ENCODE measurements at regions not wholly inside any gene's neighbourhood (a gene's known extent, or its start where the extent isn't known, plus 50 kb on each side); places are given as distances from the start of the nearest gene placed in this dataset.
A peak's percentile ranks its signal among the peaks of the same experiment; 100 is the strongest.

- Histone ChIP-seq H3K4me1 (ENCODE audit: control insufficient read depth in 1 of 2, insufficient read depth in 2 of 2, low read length in 2 of 2) (no peaks in the 10 kb centered on the region), H3K4me3 (ENCODE audit: low read length in 2 of 2) (no peak overlapping the region), H3K27me3 (ENCODE audit: control insufficient read depth in 1 of 2, insufficient read depth in 2 of 2, low read length in 1 of 2) (no peaks in the 10 kb centered on the region), H3K27ac (ENCODE audit: low read depth in 1 of 2, low read length in 2 of 2) (no peak overlapping the region), H3K9me3 (ENCODE audit: control insufficient read depth, low read length) (no peaks in the 10 kb centered on the region), H3K36me3 (ENCODE audit: control insufficient read depth in 1 of 2, insufficient read depth in 2 of 2, low read length in 1 of 2) (no peaks in the 10 kb centered on the region)
- 41 to 45% methylated on average over 2 of the region's 2 CpGs for WGBS, 2 donors
- DNase-seq (no peak), ATAC-seq (ENCODE audit: low FRiP score) (no peak)
- intact Hi-C loops (cut with DNase I) = no loop called here
These were observed 371.7 kb upstream of the KITLG start for GRCh38 chr12:88951860-88952561.

GRCh38 chr12:88951177-88951576 lies 370.9 kb upstream of the KITLG start:
- no peaks in the 10 kb centered on the region for H3K36me3 ChIP-seq (ENCODE audit: control insufficient read depth in 1 of 2, insufficient read depth in 2 of 2, low read length in 1 of 2)
- intact Hi-C loops (cut with DNase I) = no loop called here
- H3K4me1 ChIP-seq (ENCODE audit: control insufficient read depth in 1 of 2, insufficient read depth in 2 of 2, low read length in 2 of 2) = no peaks in the 10 kb centered on the region
- DNase-seq = no peak
- no peak for ATAC-seq (ENCODE audit: low FRiP score)
- H3K27me3 ChIP-seq (ENCODE audit: control insufficient read depth in 1 of 2, insufficient read depth in 2 of 2, low read length in 1 of 2) = no peaks in the 10 kb centered on the region
- no peaks in the 10 kb centered on the region for H3K9me3 ChIP-seq (ENCODE audit: control insufficient read depth, low read length)
- H3K27ac ChIP-seq (ENCODE audit: low read depth in 1 of 2, low read length in 2 of 2) = no peak overlapping the region
- H3K4me3 ChIP-seq (ENCODE audit: low read length in 2 of 2) = no peak overlapping the region
- 69 to 74% methylated on average over 2 of the region's 2 CpGs for WGBS, 2 donors

- DNase-seq (no peak), ATAC-seq (ENCODE audit: low FRiP score) (no peak)
- no peaks in the 10 kb centered on the region for H3K4me1 ChIP-seq (ENCODE audit: control insufficient read depth in 1 of 2, insufficient read depth in 2 of 2, low read length in 2 of 2)
- H3K27ac ChIP-seq (ENCODE audit: low read depth in 1 of 2, low read length in 2 of 2) = no peak overlapping the region
- intact Hi-C loops (cut with DNase I) = no loop called here
- WGBS, 2 donors = 73 to 79% methylated on average over 3 of the region's 3 CpGs
- H3K27me3 ChIP-seq (ENCODE audit: control insufficient read depth in 1 of 2, insufficient read depth in 2 of 2, low read length in 1 of 2) = no peaks in the 10 kb centered on the region
- H3K9me3 ChIP-seq (ENCODE audit: control insufficient read depth, low read length) = no peaks in the 10 kb centered on the region
- H3K4me3 ChIP-seq (ENCODE audit: low read length in 2 of 2) = no peak overlapping the region
- no peaks in the 10 kb centered on the region for H3K36me3 ChIP-seq (ENCODE audit: control insufficient read depth in 1 of 2, insufficient read depth in 2 of 2, low read length in 1 of 2)
These were observed 367.3 kb upstream of the KITLG start for GRCh38 chr12:88947486-88948043.

DNA sequence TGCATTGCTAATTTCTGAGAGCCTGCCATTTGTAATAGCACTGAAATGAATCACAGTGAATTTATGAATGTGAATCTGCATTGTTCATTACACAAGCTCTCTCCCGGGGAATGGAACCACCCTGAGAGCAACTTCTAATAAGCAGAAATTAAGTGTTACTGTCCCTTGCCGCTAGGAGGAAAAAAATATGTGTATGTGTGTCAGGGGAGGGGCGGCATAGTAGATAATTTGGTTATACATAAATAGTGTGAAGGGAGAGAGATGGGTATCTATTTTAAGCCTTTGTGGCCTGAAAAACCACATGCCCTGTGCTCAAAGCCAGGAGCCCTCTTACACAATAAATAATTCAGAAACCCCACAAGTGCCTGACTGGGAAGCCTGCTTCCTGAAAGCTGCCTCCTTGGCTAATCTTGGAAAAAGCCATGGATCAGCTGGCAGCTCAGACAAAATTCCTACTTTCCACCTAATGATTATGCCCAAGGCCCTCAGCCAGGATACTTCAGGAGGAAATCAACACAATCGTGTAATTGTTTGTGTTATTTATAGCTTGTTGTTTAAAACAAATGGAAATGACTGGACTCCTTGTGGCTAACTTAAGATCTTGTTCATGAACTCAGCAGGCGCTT lies 366.2 kb upstream of the KITLG start:
- H3K27me3 ChIP-seq (ENCODE audit: control insufficient read depth in 1 of 2, insufficient read depth in 2 of 2, low read length in 1 of 2) = no peaks in the 10 kb centered on the region
- WGBS, 2 donors = 53 to 66% methylated on average over 5 of the region's 5 CpGs
- intact Hi-C loops (cut with DNase I) = no loop called here
- no peaks in the 10 kb centered on the region for H3K9me3 ChIP-seq (ENCODE audit: control insufficient read depth, low read length)
- no peak overlapping the region for H3K4me3 ChIP-seq (ENCODE audit: low read length in 2 of 2)
- DNase-seq (no peak), ATAC-seq (ENCODE audit: low FRiP score) (peak; percentile 50)
- H3K36me3 ChIP-seq (ENCODE audit: control insufficient read depth in 1 of 2, insufficient read depth in 2 of 2, low read length in 1 of 2) = no peaks in the 10 kb centered on the region
- H3K4me1 ChIP-seq (ENCODE audit: control insufficient read depth in 1 of 2, insufficient read depth in 2 of 2, low read length in 2 of 2) = no peaks in the 10 kb centered on the region
- no peak overlapping the region for H3K27ac ChIP-seq (ENCODE audit: low read depth in 1 of 2, low read length in 2 of 2)

DNA sequence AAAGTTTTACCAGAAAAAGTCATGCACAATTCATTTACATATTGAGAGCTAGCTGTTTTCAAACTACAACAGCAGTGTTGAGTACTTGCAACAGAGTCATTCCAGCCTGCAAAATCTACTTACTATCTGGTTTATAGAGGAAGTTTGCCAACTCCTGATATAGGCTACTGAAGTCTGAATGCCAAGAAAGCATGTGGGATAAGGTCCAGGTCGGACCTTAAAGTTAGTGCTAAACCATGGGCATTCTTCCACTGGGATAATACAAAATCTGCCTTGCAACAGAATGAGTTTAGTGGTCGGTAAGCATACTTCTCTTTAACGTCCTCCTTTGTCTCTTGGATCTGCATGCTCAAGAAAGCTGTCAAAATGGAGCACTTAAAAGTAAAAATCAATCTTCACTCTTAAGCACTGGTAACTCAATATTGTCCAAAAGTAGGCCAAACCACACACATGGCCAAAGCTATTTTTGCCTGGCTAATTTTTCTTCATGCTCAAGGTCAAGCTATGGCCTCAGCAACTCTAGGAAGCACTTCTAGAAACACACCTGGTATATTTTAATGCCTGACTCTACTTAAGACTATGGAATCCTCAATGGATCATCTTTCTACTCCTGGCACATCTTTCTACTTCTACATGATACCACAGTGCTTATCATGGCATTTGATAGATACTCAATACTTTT lies 364.9 kb upstream of the KITLG start:
- Histone ChIP-seq H3K4me3 (ENCODE audit: low read length in 2 of 2) (no peak overlapping the region), H3K4me1 (ENCODE audit: control insufficient read depth in 1 of 2, insufficient read depth in 2 of 2, low read length in 2 of 2) (no peaks in the 10 kb centered on the region), H3K27me3 (ENCODE audit: control insufficient read depth in 1 of 2, insufficient read depth in 2 of 2, low read length in 1 of 2) (no peaks in the 10 kb centered on the region), H3K36me3 (ENCODE audit: control insufficient read depth in 1 of 2, insufficient read depth in 2 of 2, low read length in 1 of 2) (no peaks in the 10 kb centered on the region), H3K9me3 (ENCODE audit: control insufficient read depth, low read length) (no peaks in the 10 kb centered on the region), H3K27ac (ENCODE audit: low read depth in 1 of 2, low read length in 2 of 2) (no peak overlapping the region)
- 23 to 32% methylated on average over 3 of the region's 3 CpGs for WGBS, 2 donors
- intact Hi-C loops (cut with DNase I) = no loop called here
- ATAC-seq (ENCODE audit: low FRiP score) = no peak
- no peak for DNase-seq

DNA sequence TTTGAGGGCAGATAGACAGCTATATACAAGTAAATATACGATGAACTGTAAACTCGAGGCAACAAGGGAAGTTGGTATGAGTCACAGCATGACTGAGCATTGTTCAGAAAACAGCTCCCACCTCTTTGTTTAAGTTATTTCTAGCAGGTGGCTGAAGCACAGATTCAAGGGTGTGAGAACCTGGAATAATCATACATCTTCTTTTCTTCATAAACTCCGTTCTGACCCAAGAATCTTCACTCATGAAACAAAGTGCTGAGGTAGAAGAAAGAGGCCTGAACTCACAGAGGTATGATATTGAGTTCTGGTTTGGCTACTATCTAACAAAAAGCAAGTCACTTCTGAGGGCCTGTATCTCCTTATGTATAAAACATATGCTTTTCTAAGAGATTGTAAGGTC lies 364.1 kb upstream of the KITLG start:
- no peaks in the 10 kb centered on the region for H3K27me3 ChIP-seq (ENCODE audit: control insufficient read depth in 1 of 2, insufficient read depth in 2 of 2, low read length in 1 of 2)
- intact Hi-C loops (cut with DNase I) = no loop called here
- no peaks in the 10 kb centered on the region for H3K36me3 ChIP-seq (ENCODE audit: control insufficient read depth in 1 of 2, insufficient read depth in 2 of 2, low read length in 1 of 2)
- 86 to 90% methylated on average over 3 of the region's 3 CpGs for WGBS, 2 donors
- H3K27ac ChIP-seq (ENCODE audit: low read depth in 1 of 2, low read length in 2 of 2) = no peak overlapping the region
- H3K4me1 ChIP-seq (ENCODE audit: control insufficient read depth in 1 of 2, insufficient read depth in 2 of 2, low read length in 2 of 2) = no peaks in the 10 kb centered on the region
- no peak for DNase-seq
- no peaks in the 10 kb centered on the region for H3K9me3 ChIP-seq (ENCODE audit: control insufficient read depth, low read length)
- no peak for ATAC-seq (ENCODE audit: low FRiP score)
- no peak overlapping the region for H3K4me3 ChIP-seq (ENCODE audit: low read length in 2 of 2)

DNA sequence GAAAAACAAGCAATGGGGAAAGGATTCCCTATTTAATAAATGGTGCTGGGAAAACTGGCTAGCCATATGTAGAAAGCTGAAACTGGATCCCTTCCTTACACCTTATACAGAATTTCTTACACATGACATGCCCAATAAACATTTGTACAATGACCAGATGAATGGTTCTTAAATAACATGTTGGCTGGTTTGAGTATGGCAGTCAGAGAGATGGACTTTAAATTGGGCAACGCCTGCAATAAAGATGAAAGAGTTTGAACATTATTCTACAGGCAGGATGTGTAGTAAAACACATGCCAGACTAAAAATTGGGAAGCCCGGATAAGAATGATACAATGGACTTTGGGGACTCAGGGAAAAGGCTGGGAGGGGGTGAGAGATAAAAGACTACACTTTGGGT lies 360.6 kb upstream of the KITLG start:
- no peaks in the 10 kb centered on the region for H3K9me3 ChIP-seq (ENCODE audit: control insufficient read depth, low read length)
- no peak for DNase-seq
- H3K4me1 ChIP-seq (ENCODE audit: control insufficient read depth in 1 of 2, insufficient read depth in 2 of 2, low read length in 2 of 2) = no peaks in the 10 kb centered on the region
- ATAC-seq (ENCODE audit: low FRiP score) = no peak
- WGBS, 2 donors = 92 to 95% methylated on average over 2 of the region's 2 CpGs
- H3K27me3 ChIP-seq (ENCODE audit: control insufficient read depth in 1 of 2, insufficient read depth in 2 of 2, low read length in 1 of 2) = no peaks in the 10 kb centered on the region
- no peak overlapping the region for H3K27ac ChIP-seq (ENCODE audit: low read depth in 1 of 2, low read length in 2 of 2)
- intact Hi-C loops (cut with DNase I) = no loop called here
- no peak overlapping the region for H3K4me3 ChIP-seq (ENCODE audit: low read length in 2 of 2)
- no peaks in the 10 kb centered on the region for H3K36me3 ChIP-seq (ENCODE audit: control insufficient read depth in 1 of 2, insufficient read depth in 2 of 2, low read length in 1 of 2)

DNA sequence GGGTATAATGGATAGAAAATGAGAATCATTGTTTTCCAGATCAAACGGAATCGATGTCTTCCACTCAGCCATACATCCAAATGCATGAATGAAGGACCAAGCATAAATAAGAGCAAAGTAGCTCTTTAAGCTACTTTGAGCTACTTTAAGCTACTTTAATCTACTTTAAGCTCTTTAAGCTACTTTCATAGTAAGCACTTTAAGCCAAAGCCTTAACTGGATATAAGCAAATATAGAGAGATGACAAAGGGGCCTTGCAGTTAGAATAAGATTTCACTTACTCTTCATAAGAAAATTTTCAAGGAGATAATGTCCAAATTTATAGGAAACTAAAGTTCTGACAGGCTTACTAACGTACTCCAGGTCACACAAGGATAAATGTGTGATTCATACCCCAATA lies 355.6 kb upstream of the KITLG start:
- Histone ChIP-seq H3K9me3 (ENCODE audit: control insufficient read depth, low read length) (no peaks in the 10 kb centered on the region), H3K36me3 (ENCODE audit: control insufficient read depth in 1 of 2, insufficient read depth in 2 of 2, low read length in 1 of 2) (no peaks in the 10 kb centered on the region), H3K4me3 (ENCODE audit: low read length in 2 of 2) (no peak overlapping the region), H3K4me1 (ENCODE audit: control insufficient read depth in 1 of 2, insufficient read depth in 2 of 2, low read length in 2 of 2) (no peaks in the 10 kb centered on the region), H3K27ac (ENCODE audit: low read depth in 1 of 2, low read length in 2 of 2) (no peak overlapping the region), H3K27me3 (ENCODE audit: control insufficient read depth in 1 of 2, insufficient read depth in 2 of 2, low read length in 1 of 2) (no peaks in the 10 kb centered on the region)
- 80 to 88% methylated on average over 3 of the region's 3 CpGs for WGBS, 2 donors
- intact Hi-C loops (cut with DNase I) = no loop called here
- DNase-seq (no peak), ATAC-seq (ENCODE audit: low FRiP score) (no peak)

Measured in aorta (tissue), 5 donors.